H1 (cell line): ENCODE measurements at regions not wholly inside any gene's neighbourhood (a gene's known extent, or its start where the extent isn't known, plus 50 kb on each side); places are given as distances from the start of the nearest gene placed in this dataset.

Experiments used
- CTCF ChIA-PET: fragments of 300-600 bp; sonication (Branson Sonifier 250); formaldehyde crosslinking; loops from one replicate; lab custom pipeline; 2021; ENCODE audit not compliant: partially characterized antibody; lab: Charles Lee
- POLR2A ChIA-PET: fragments of 300-600 bp; sonication (Branson Sonifier 250); formaldehyde crosslinking; loops from one replicate; lab custom pipeline; 2021; ENCODE audit warnings: inconsistent platforms; ENCODE audit not compliant: partially characterized antibody; lab: Charles Lee
- DNase-seq, 2 experiments: peaks; one replicate each; pipeline versions ENCODE4 v3.0.0 to v3.0.0-alpha.2; 2010 to 2022; ENCODE audit warnings: low spot score in 2 of 2, low read depth in 1 of 2, mixed read lengths in 1 of 2
- FAIRE-seq: peaks from 2 replicates; lab custom pipeline; 2011; peaks lifted over from hg19 to GRCh38; lab: Jason Lieb, UNC
- H2AFZ ChIP-seq: 2 replicates; pipeline ENCODE4 v1.8.1; 2012; ENCODE audit warnings: low read length, inconsistent platforms
- H2AK5ac ChIP-seq: 2 replicates; pipeline ENCODE4 v1.6.1; 2013; ENCODE audit warnings: low read depth, low read length
- H2BK120ac ChIP-seq: replicated peaks from 2 replicates; pipeline ENCODE3; 2013; ENCODE audit warnings: low read depth, low read length, inconsistent platforms
- H2BK12ac ChIP-seq: 2 replicates; pipeline ENCODE4 v1.6.1; 2013; ENCODE audit warnings: low read depth, low read length
- H2BK15ac ChIP-seq: 2 replicates; pipeline ENCODE4 v1.6.1; 2013; ENCODE audit warnings: low read length
- H2BK20ac ChIP-seq: 2 replicates; pipeline ENCODE4 v1.6.1; 2013; ENCODE audit warnings: low read length
- H2BK5ac ChIP-seq: 2 replicates; pipeline ENCODE4 v1.6.1; 2013; ENCODE audit warnings: low read depth, low read length
- H3K14ac ChIP-seq: 2 replicates; pipeline ENCODE4 v1.6.1; 2013; ENCODE audit warnings: inconsistent platforms; ENCODE audit not compliant: insufficient read length
- H3K18ac ChIP-seq: 2 replicates; pipeline ENCODE4 v1.6.1; 2013; ENCODE audit warnings: low read length; ENCODE audit errors: extremely low read depth
- H3K23ac ChIP-seq: 2 replicates; pipeline ENCODE4 v1.6.1; 2013; ENCODE audit warnings: inconsistent platforms; ENCODE audit not compliant: insufficient read length
- H3K23me2 ChIP-seq: 2 replicates; pipeline ENCODE4 v1.6.1; 2013; ENCODE audit warnings: low read depth, low read length
- H3K27ac ChIP-seq: 2 replicates; pipeline ENCODE4 v1.6.1; 2011; ENCODE audit warnings: low read depth, low read length, inconsistent platforms
- H3K27me3 ChIP-seq, 4 experiments: replicated peaks in 1 of 4; 1 replicate in 1 of 4; 2 replicates in 3 of 4; pipeline versions ENCODE4 v1.6.1 to v1.8.1; 2011 to 2013; ENCODE audit warnings: low read length in 3 of 4, mild to moderate bottlenecking in 3 of 4, inconsistent platforms in 2 of 4, mixed read lengths in 2 of 4, moderate library complexity in 1 of 4; ENCODE audit not compliant: control insufficient read depth in 3 of 4, insufficient read depth in 3 of 4; ENCODE audit errors: extremely low read depth in 1 of 4
- H3K36me3 ChIP-seq, 4 experiments: 2 replicates each; pipeline versions ENCODE4 v1.6.1 to v1.8.1; 2011 to 2013; ENCODE audit warnings: mild to moderate bottlenecking in 4 of 4, low read length in 3 of 4, moderate library complexity in 2 of 4, control low read depth in 1 of 4, inconsistent platforms in 1 of 4; ENCODE audit not compliant: insufficient read depth in 4 of 4, control insufficient read depth in 2 of 4
- H3K4ac ChIP-seq: replicated peaks from 2 replicates; pipeline ENCODE3; 2013; ENCODE audit warnings: low read length, low read depth, mixed read lengths, inconsistent platforms; ENCODE audit not compliant: insufficient read length
- H3K4me1 ChIP-seq, 4 experiments: replicated peaks in 1 of 4; 1 replicate in 1 of 4; 2 replicates in 3 of 4; pipeline versions ENCODE4 v1.6.1 to v1.8.1; 2011 to 2013; ENCODE audit warnings: low read length in 3 of 4, inconsistent platforms in 2 of 4, mixed read lengths in 1 of 4; ENCODE audit not compliant: insufficient read depth in 4 of 4, control insufficient read depth in 3 of 4
- H3K4me2 ChIP-seq, 2 experiments: 2 replicates each; pipeline versions ENCODE4 v1.6.1 to v1.8.1; 2011 to 2013; ENCODE audit warnings: low read depth in 2 of 2, low read length in 2 of 2, control low read depth in 1 of 2, inconsistent platforms in 1 of 2, mild to moderate bottlenecking in 1 of 2; ENCODE audit not compliant: insufficient read depth in 1 of 2
- H3K4me3 ChIP-seq, 4 experiments: fragments of 200-600, 300-600 bp in 1 of 4; sonication (generic), shearing (Covaris generic), sonication (Bioruptor Twin) in 1 of 4; 2 replicates each; pipeline versions ENCODE4 v1.5.1 to v1.8.1; 2011 to 2016; ENCODE audit warnings: low read length in 4 of 4, low read depth in 3 of 4, control low read depth in 2 of 4, inconsistent platforms in 2 of 4, mild to moderate bottlenecking in 2 of 4, mixed read lengths in 1 of 4, moderate library complexity in 1 of 4; ENCODE audit not compliant: insufficient read depth in 2 of 4; ENCODE audit errors: extremely low read depth in 1 of 4
- H3K56ac ChIP-seq: replicated peaks from 2 replicates; pipeline ENCODE3; 2013; ENCODE audit warnings: low read depth, mild to moderate bottlenecking, mixed read lengths, low read length, inconsistent platforms; ENCODE audit not compliant: insufficient read length
- H3K79me1 ChIP-seq: 2 replicates; pipeline ENCODE4 v1.6.1; 2013; ENCODE audit warnings: low read depth, low read length, control low read depth
- H3K79me2 ChIP-seq, 2 experiments: 2 replicates each; pipeline versions ENCODE4 v1.6.1 to v1.8.1; 2012 to 2013; ENCODE audit warnings: low read length in 2 of 2, mild to moderate bottlenecking in 2 of 2, inconsistent platforms in 1 of 2; ENCODE audit not compliant: insufficient read depth in 2 of 2, control insufficient read depth in 1 of 2
- H3K9ac ChIP-seq, 4 experiments: replicated peaks in 1 of 4; 1 replicate in 1 of 4; 2 replicates in 3 of 4; pipeline versions ENCODE4 v1.6.1 to v1.8.1; 2011 to 2013; ENCODE audit warnings: low read depth in 3 of 4, low read length in 3 of 4, control low read depth in 2 of 4, mild to moderate bottlenecking in 2 of 4, moderate library complexity in 2 of 4, inconsistent platforms in 1 of 4; ENCODE audit errors: extremely low read depth in 1 of 4
- H3K9me3 ChIP-seq, 2 experiments: 2 replicates each; pipeline versions ENCODE4 v1.6.1 to v1.8.1; 2012 to 2013; ENCODE audit warnings: mild to moderate bottlenecking in 2 of 2, moderate library complexity in 2 of 2, control low read depth in 1 of 2, inconsistent platforms in 1 of 2, low read depth in 1 of 2, low read length in 1 of 2, mixed read lengths in 1 of 2; ENCODE audit not compliant: insufficient read depth in 2 of 2
- H4K20me1 ChIP-seq, 2 experiments: replicated peaks in 1 of 2; 2 replicates each; pipeline versions ENCODE3 to v1.8.1; 2011 to 2013; ENCODE audit warnings: inconsistent platforms in 2 of 2, low read length in 2 of 2, mild to moderate bottlenecking in 1 of 2; ENCODE audit not compliant: insufficient read depth in 2 of 2, control insufficient read depth in 1 of 2
- H4K5ac ChIP-seq: 2 replicates; pipeline ENCODE4 v1.6.1; 2013; ENCODE audit warnings: low read length, low read depth, mixed read lengths, inconsistent platforms; ENCODE audit not compliant: insufficient read length
- H4K8ac ChIP-seq: 2 replicates; pipeline ENCODE4 v1.8.0; 2013; ENCODE audit warnings: mild to moderate bottlenecking, moderate library complexity, low read length, inconsistent platforms; ENCODE audit not compliant: insufficient read depth; ENCODE audit errors: extremely low read depth
- H4K91ac ChIP-seq: replicated peaks from 2 replicates; pipeline ENCODE3; 2013; ENCODE audit warnings: low read length, mixed read lengths, inconsistent platforms; ENCODE audit not compliant: insufficient read length
- ASH2L ChIP-seq: fragments of 200-600, 300-600 bp; sonication (generic); IDR thresholded peaks from one replicate; pipeline ENCODE4 v1.7.1; 2017; ENCODE audit warnings: low read length
- CHD2 ChIP-seq: IDR thresholded peaks from 2 replicates; pipeline ENCODE4 v1.6.1; 2012; ENCODE audit warnings: low read length, improper control_type of control experiment
- KDM1A ChIP-seq: fragments of 200-600, 300-600 bp; sonication (generic); IDR thresholded peaks from 2 replicates; pipeline ENCODE4 v1.7.1; 2016; ENCODE audit warnings: mild to moderate bottlenecking, low read length, borderline replicate concordance
- KDM5A ChIP-seq: fragments of 200-600 bp; IDR thresholded peaks from 2 replicates; pipeline ENCODE4 v1.7.1; 2012; ENCODE audit warnings: mild to moderate bottlenecking, low read length, inconsistent platforms, mixed read lengths
- MAX ChIP-seq: IDR thresholded peaks from 2 replicates; pipeline ENCODE4 v1.6.1; 2012; ENCODE audit warnings: inconsistent platforms
- WGBS, 2 experiments: shearing (Covaris generic) in 1 of 2; methylation state at CpG; one replicate each; pipeline versions ENCODE4 v1.1.6 to v1.1.7; 2013 to 2015; ENCODE audit warnings: low lambda C conversion rate in 2 of 2, mixed read lengths in 2 of 2, inconsistent platforms in 1 of 2, low coverage in 1 of 2, missing lambda C conversion rate in 1 of 2; ENCODE audit not compliant: insufficient replicate concordance in 2 of 2, insufficient coverage in 1 of 2, insufficient read length in 1 of 2; ENCODE audit errors: extremely low coverage in 1 of 2, missing lambda C conversion rate in 1 of 2; 5-methylcytosine and 5-hydroxymethylcytosine counted together

DNA sequence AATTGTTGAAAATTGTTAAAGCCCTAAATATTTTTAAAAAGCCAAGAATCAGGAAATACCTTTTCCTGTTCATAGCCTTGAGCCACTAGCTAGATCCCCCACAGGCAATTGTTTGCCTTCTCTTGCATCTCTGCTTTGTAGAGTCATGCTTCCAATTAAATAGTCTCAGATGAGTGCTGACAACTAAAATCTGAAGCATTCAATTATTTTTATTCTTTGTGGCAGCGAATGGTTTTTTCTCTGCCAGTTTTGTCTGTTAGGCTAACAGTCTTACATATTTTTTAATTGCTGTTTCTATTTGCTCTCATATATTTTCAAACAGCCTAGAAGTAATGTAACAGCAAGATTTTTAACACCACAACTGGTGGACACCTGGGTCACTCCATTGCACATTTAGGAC lies 277.1 kb upstream of the GBE1 start:
- Histone ChIP-seq H3K14ac (no peak overlapping the region), H3K36me3 (no peaks in the 10 kb centered on the region), H2BK20ac (no peak overlapping the region), H4K8ac (no peak overlapping the region), H3K79me2 (no peaks in the 10 kb centered on the region), H4K5ac (no peak overlapping the region), H3K23me2 (no peaks in the 10 kb centered on the region), H3K23ac (no peak overlapping the region), H3K79me1 (no peaks in the 10 kb centered on the region), H2AK5ac (no peak overlapping the region), H3K9me3 (no peaks in the 10 kb centered on the region), H3K27ac (no peak overlapping the region), H3K4me1 (no peaks in the 10 kb centered on the region), H3K27me3 (peaks cover 0 to 1% (median 0%) of the 10 kb centered on the region in 4 experiments; a peak in 1 of 7 replicates), H2BK15ac (no peak overlapping the region), H2BK5ac (no peak overlapping the region), H2BK120ac (no peak overlapping the region), H3K4me3 (no peak overlapping the region), H3K9ac (no peak overlapping the region), H4K20me1 (no peaks in the 10 kb centered on the region), H2AFZ (no peak overlapping the region), H3K56ac (no peak overlapping the region), H3K4me2 (no peak overlapping the region), H3K4ac (no peak overlapping the region), H3K18ac (no peak overlapping the region), H4K91ac (no peak overlapping the region), H2BK12ac (no peak overlapping the region)
- WGBS, 2 experiments, result 89% methylated on average over 1 of the region's 1 CpG; no CpG with 5 or more reads in 1 of the 2 experiments
- TF ChIP-seq KDM1A (no peak), KDM5A (no peak), CHD2 (no peak), ASH2L (no peak), MAX (no peak)
- ChIA-PET CTCF (interaction anchor here (0.5 kb wide), 1 partner anchor 558 kb away, joined by 3 read pairs; no protein-coding TSS in a partner anchor), POLR2A (no interaction called here)
- FAIRE-seq (peak; percentile 32), DNase-seq (no peak)
